Fibroblast of skin of left quadriceps (primary cell): ENCODE measurements at regions not wholly inside any gene's neighbourhood (a gene's known extent, or its start where the extent isn't known, plus 50 kb on each side); places are given as distances from the start of the nearest gene placed in this dataset.
A peak's percentile ranks its signal among the peaks of the same experiment; 100 is the strongest.
"Not testable (repeated sequence)": the region's sequence is repeated elsewhere in the genome, so short reads cannot be mapped to it uniquely, and the experiment has no call there.

Experiments
- DNase-seq, 2 experiments: peaks; one replicate each; pipeline ENCODE4 v3.0.0-alpha.2; 2013; ENCODE audit warnings: low read depth in 2 of 2

DNA sequence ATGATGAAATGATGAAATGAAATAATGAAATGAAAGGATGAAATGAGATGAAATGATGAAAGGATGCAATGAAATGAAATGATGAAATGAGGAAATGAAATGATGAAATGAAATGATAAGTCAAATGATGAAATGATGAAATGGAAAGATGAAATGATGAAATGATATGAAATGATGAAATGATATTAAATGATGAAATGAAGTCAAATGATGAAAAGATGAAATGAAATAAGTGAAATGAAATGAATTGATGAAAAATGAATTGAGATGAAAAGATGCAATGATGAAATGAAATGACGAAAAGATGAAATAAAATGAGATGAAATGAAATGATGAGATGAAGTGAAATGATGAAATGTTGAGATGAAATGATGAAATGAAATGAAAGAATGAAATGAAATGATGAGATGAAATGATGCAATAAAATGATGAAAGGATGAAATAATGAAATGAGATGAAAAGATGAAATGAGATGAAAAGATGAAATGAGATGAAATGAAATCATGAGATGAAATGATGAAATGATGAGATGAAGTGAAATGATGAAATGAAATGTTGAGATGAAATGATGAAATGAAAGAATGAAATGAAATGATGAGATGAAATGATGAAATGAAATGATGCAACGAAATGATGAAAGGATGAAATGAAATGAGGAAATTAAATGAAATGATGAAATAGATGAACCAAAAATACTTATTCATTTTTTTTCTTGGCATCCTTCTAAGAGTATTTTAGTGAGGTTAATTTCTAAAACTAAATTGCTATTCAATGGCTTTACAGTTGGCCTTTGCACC, 139.8 kb upstream of the ERV3-1 start:
- not testable (repeated sequence) for DNase-seq

GRCh38 chr7:65145710-65146109, 139.2 kb upstream of the ERV3-1 start:
- not testable (repeated sequence) for DNase-seq

DNA sequence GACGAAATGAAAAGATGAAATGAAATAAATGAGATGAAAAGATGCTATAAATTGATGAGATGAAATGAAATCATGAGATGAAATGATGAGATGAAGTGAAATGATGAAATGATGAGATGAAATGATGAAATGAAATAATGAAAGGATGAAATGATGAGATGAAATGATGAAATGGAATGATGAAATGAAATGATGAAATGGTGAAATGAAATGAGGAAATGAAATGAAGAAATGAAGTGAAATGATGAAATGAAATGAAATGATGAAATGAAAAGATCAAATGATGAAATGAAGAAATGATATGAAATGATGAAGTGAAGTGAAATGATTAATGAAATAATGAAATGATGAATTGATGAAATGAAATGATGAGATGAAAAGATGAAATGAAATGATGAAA, 138.5 kb upstream of the ERV3-1 start:
- not testable (repeated sequence) for DNase-seq

DNA sequence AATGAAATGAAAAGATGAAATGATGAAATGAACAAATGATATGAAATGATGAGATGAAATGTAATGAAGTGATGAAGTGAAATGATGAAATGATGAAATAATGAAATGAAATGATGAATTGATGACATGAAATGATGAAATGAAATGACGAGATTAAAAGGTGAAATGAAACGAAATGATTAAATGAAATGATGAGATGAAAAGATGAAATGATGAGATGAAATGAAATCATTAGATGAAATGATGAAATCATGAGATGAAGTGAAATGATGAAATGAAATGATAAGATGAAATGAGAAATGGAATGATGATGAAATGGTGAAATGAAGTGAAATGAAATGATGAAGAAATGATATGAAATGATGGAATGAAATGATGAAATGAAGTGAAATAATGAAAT, 138.1 kb upstream of the ERV3-1 start:
- DNase-seq = not testable (repeated sequence)

GRCh38 chr7:65144119-65144518, 137.6 kb upstream of the ERV3-1 start:
- not testable (repeated sequence) for DNase-seq

DNA sequence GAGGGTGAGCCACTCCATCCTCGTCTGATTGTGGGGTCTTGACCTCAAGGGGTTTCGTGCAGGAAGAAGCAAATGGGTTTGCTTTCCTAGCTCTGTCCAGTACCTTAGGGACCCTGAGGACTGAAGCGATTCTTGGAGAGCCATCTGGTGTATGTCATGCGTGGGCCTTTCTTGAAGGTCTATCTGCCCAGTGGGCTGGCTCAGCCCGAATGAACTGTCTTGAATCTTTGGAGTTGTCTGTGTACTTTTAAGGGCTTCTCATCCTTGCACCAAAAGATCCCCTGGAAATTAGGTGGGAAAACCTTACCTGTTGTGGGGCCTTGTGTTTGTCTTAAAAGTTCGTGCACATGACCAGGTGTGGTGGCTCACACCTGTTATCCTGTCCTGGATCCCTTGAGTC, 135.4 kb upstream of the ERV3-1 start:
- DNase-seq = not testable (repeated sequence)

- DNase-seq = not testable (repeated sequence)
Observed at GRCh38 chr7:65141405-65141778, 134.9 kb upstream of the ERV3-1 start.

GRCh38 chr7:65140543-65141404, 134.3 kb upstream of the ERV3-1 start:
- not testable (repeated sequence) for DNase-seq

- not testable (repeated sequence) for DNase-seq
Observed at GRCh38 chr7:65136850-65137249, 130.4 kb upstream of the ERV3-1 start.

- not testable (repeated sequence) for DNase-seq
Observed at GRCh38 chr7:65133087-65133486, 126.6 kb upstream of the ERV3-1 start.

GRCh38 chr7:65132256-65132655, 125.8 kb upstream of the ERV3-1 start:
- not testable (repeated sequence) for DNase-seq

- DNase-seq = not testable (repeated sequence)
Observed at GRCh38 chr7:65127364-65127763, 120.9 kb upstream of the ERV3-1 start.

GRCh38 chr7:65124600-65124999, 118.1 kb upstream of the ERV3-1 start:
- DNase-seq = not testable (repeated sequence)

- not testable (repeated sequence) for DNase-seq
Observed at GRCh38 chr7:65105650-65106203, 99.2 kb upstream of the ERV3-1 start.

DNA sequence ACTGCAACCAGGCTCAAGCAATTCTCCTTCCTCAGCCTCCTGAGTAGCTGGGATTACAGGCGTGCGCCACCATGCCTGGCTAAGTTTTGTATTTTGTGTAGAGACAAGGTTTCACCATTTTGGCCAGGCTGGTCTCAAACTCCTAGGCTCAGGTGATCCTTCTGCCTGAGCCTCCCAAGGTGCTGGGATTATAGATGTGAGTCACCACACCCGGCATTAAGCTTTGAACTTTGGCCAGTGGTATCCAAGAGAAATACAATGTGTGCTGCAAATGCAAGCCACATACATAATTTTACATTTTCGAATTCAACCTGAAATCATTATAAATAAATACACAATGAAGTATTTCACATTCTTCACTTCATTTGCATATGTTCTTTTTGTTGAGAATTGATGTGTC, 94.0 kb upstream of the ERV3-1 start:
- not testable (repeated sequence) for DNase-seq

- DNase-seq = not testable (repeated sequence)
Observed at GRCh38 chr7:65081669-65082055, 75.2 kb upstream of the ERV3-1 start.

DNA sequence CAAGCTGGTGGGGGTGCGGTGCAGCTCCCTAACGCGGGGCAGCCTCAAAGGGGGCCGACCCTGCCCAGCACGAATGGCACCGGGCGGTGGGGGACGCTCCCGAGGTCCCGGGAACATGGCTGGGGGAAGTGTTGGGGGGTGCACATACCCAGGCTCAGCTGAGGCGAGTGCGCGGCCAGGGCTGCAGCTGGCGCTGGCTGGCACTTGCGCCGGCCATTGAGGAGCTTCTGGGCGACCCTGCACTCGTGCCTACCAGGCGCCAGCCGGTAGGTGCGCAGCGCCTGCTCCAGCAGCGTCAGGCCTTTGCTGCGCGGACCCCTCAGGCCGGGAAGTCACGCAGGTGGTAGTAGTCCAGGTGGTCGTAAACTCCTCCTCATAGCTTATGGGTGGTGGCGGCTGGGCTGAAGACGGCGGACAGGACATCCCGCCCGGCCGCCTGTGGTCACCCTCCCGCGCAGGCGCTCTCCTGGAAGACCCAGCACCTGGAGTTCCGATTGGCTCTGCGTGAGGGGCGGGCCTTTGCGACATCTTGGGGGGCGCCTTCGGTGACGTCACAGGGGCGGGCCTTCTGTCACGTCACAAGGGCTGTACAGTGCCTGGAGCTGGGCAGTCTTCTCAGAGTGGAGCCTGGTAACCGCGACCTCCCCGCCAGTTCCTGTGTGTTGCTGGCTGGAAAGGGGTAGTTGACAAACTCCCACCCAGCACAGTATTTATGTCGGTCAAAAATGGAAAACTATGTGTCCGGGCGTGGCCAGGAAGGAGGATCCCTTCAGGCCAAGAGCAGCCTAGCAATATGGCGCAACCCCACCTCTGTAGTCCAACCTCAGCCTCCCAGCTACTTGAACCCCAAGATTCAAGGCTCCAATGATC, 74.5 kb upstream of the ERV3-1 start:
- DNase-seq = peak; percentile 76 to 82

- not testable (repeated sequence) for DNase-seq
Observed at GRCh38 chr7:65074959-65075358, 68.5 kb upstream of the ERV3-1 start.

- DNase-seq = not testable (repeated sequence)
Observed at GRCh38 chr7:65073160-65073559, 66.7 kb upstream of the ERV3-1 start.

- not testable (repeated sequence) for DNase-seq
Observed at GRCh38 chr7:65071854-65072431, 65.5 kb upstream of the ERV3-1 start.

- not testable (repeated sequence) for DNase-seq
Observed at GRCh38 chr7:65069476-65069875, 63.0 kb upstream of the ERV3-1 start.
